H9 (cell line): ENCODE measurements at regions not wholly inside any gene's neighbourhood (a gene's known extent, or its start where the extent isn't known, plus 50 kb on each side); places are given as distances from the start of the nearest gene placed in this dataset.

ENCODE experiments used
- DNase-seq: peaks from one replicate; pipeline ENCODE4 v3.0.0-alpha.2; 2017
- H2AFZ ChIP-seq: one replicate; pipeline ENCODE4 v1.6.1; 2013; ENCODE audit warnings: mild to moderate bottlenecking, low read length, control low read depth, moderate library complexity
- H2AK5ac ChIP-seq: 2 replicates; pipeline ENCODE4 v1.6.1; 2013; ENCODE audit warnings: low read length, control low read depth, mixed read lengths; ENCODE audit not compliant: insufficient read length
- H2BK120ac ChIP-seq: one replicate; pipeline ENCODE4 v1.6.1; 2013; ENCODE audit warnings: low read depth, mild to moderate bottlenecking, low read length, control low read depth, inconsistent platforms; ENCODE audit not compliant: poor library complexity, severe bottlenecking
- H2BK12ac ChIP-seq: 2 replicates; pipeline ENCODE4 v1.6.1; 2013; ENCODE audit warnings: low read length, control low read depth, mixed read lengths, low read depth; ENCODE audit not compliant: insufficient read length
- H2BK15ac ChIP-seq: 2 replicates; pipeline ENCODE4 v1.6.1; 2013; ENCODE audit warnings: low read depth, low read length, control low read depth
- H2BK20ac ChIP-seq: one replicate; pipeline ENCODE4 v1.6.1; 2013; ENCODE audit warnings: low read depth, mild to moderate bottlenecking, low read length, control low read depth, inconsistent platforms; ENCODE audit not compliant: poor library complexity, severe bottlenecking
- H2BK5ac ChIP-seq: 2 replicates; pipeline ENCODE4 v1.6.1; 2013; ENCODE audit warnings: low read length, control low read depth, mixed read lengths; ENCODE audit not compliant: insufficient read length
- H3K14ac ChIP-seq: 2 replicates; pipeline ENCODE4 v1.6.1; 2013; ENCODE audit warnings: low read length, control low read depth; ENCODE audit not compliant: insufficient read depth
- H3K18ac ChIP-seq: 2 replicates; pipeline ENCODE4 v1.6.1; 2013; ENCODE audit warnings: low read depth, mild to moderate bottlenecking, mixed read lengths, low read length, control low read depth; ENCODE audit not compliant: insufficient read length
- H3K23ac ChIP-seq: 2 replicates; pipeline ENCODE4 v1.6.1; 2013; ENCODE audit warnings: low read length, control low read depth, mixed read lengths, low read depth; ENCODE audit not compliant: insufficient read length
- H3K23me2 ChIP-seq: 2 replicates; pipeline ENCODE4 v1.6.1; 2013; ENCODE audit warnings: low read depth, mild to moderate bottlenecking, mixed read lengths, low read length, control low read depth; ENCODE audit not compliant: insufficient read length, poor library complexity, severe bottlenecking
- H3K27ac ChIP-seq: 2 replicates; pipeline ENCODE4 v1.5.1; 2013; ENCODE audit warnings: low read length, control low read depth, mixed read lengths, low read depth; ENCODE audit not compliant: insufficient read length
- H3K27me3 ChIP-seq: 2 replicates; pipeline ENCODE4 v1.6.1; 2013; ENCODE audit warnings: low read length, control low read depth, inconsistent platforms; ENCODE audit not compliant: insufficient read depth
- H3K4ac ChIP-seq: 2 replicates; pipeline ENCODE4 v1.6.1; 2013; ENCODE audit warnings: low read depth, mild to moderate bottlenecking, control low read depth, inconsistent platforms, low read length, moderate library complexity
- H3K4me1 ChIP-seq: 2 replicates; pipeline ENCODE4 v1.6.1; 2013; ENCODE audit warnings: low read length, control low read depth, inconsistent platforms; ENCODE audit not compliant: insufficient read depth
- H3K4me2 ChIP-seq: 2 replicates; pipeline ENCODE4 v1.6.1; 2013; ENCODE audit warnings: low read length, control low read depth, mixed read lengths; ENCODE audit not compliant: insufficient read length, insufficient read depth
- H3K56ac ChIP-seq: 2 replicates; pipeline ENCODE4 v1.6.1; 2013; ENCODE audit warnings: low read depth, mild to moderate bottlenecking, mixed read lengths, low read length, control low read depth; ENCODE audit not compliant: insufficient read length
- H3K79me1 ChIP-seq: 2 replicates; pipeline ENCODE4 v1.6.1; 2013; ENCODE audit warnings: low read depth, mild to moderate bottlenecking, moderate library complexity, low read length, control low read depth, inconsistent platforms; ENCODE audit not compliant: insufficient read depth, poor library complexity, severe bottlenecking
- H3K79me2 ChIP-seq: 2 replicates; pipeline ENCODE4 v1.6.1; 2013; ENCODE audit warnings: low read length, control low read depth, inconsistent platforms; ENCODE audit not compliant: insufficient read depth
- H3K9ac ChIP-seq: 2 replicates; pipeline ENCODE4 v1.6.1; 2013; ENCODE audit warnings: low read length, control low read depth, mixed read lengths; ENCODE audit not compliant: insufficient read length; ENCODE audit errors: extremely low read depth
- H3K9me3 ChIP-seq: one replicate; pipeline ENCODE4 v1.6.1; 2013; ENCODE audit warnings: low read depth, low read length, inconsistent platforms; ENCODE audit not compliant: control insufficient read depth
- H3T11ph ChIP-seq: one replicate; pipeline ENCODE4 v1.6.1; 2013; ENCODE audit warnings: mild to moderate bottlenecking, low read length, control low read depth, inconsistent platforms
- H4K20me1 ChIP-seq: one replicate; pipeline ENCODE4 v1.6.1; 2013; ENCODE audit not compliant: control insufficient read depth, insufficient read length, insufficient read depth
- H4K5ac ChIP-seq: 2 replicates; pipeline ENCODE4 v1.6.1; 2013; ENCODE audit warnings: low read depth, mild to moderate bottlenecking, mixed read lengths, low read length, control low read depth; ENCODE audit not compliant: insufficient read length
- H4K8ac ChIP-seq: replicated peaks from 2 replicates; pipeline ENCODE4 v1.6.1; 2013; ENCODE audit warnings: low read length, control low read depth, mixed read lengths, low read depth; ENCODE audit not compliant: insufficient read length
- H4K91ac ChIP-seq: 2 replicates; pipeline ENCODE4 v1.6.1; 2013; ENCODE audit warnings: low read depth, mild to moderate bottlenecking, moderate library complexity, mixed read lengths, low read length, control low read depth; ENCODE audit not compliant: insufficient read length
- H3K27ac Mint-ChIP-seq, 3 experiments: 2 replicates in 2 of 3; 3 replicates in 1 of 3; pipeline ENCODE4 v1.8.0; 2020 to 2021; ENCODE audit warnings: mixed read lengths in 3 of 3, mild to moderate bottlenecking in 1 of 3, moderate library complexity in 1 of 3
- H3K27me3 Mint-ChIP-seq: 2 replicates; pipeline ENCODE4 v1.8.0; 2021; ENCODE audit warnings: low read depth, mild to moderate bottlenecking, moderate library complexity, mixed read lengths
- H3K36me3 Mint-ChIP-seq, 3 experiments: 2 replicates in 2 of 3; 3 replicates in 1 of 3; pipeline ENCODE4 v1.8.0; 2020 to 2021; ENCODE audit warnings: low read depth in 3 of 3, mixed read lengths in 3 of 3; ENCODE audit not compliant: insufficient read depth in 1 of 3
- H3K4me1 Mint-ChIP-seq, 2 experiments: 2 replicates each; pipeline ENCODE4 v1.8.0; 2020; ENCODE audit warnings: mixed read lengths in 2 of 2
- H3K4me3 Mint-ChIP-seq, 2 experiments: 2 replicates in 1 of 2; 3 replicates in 1 of 2; pipeline ENCODE4 v1.8.0; 2020 to 2021; ENCODE audit warnings: mild to moderate bottlenecking in 2 of 2, mixed read lengths in 2 of 2, moderate library complexity in 1 of 2
- H3K9me3 Mint-ChIP-seq, 2 experiments: 2 replicates in 1 of 2; 3 replicates in 1 of 2; pipeline ENCODE4 v1.8.0; 2020; ENCODE audit warnings: mild to moderate bottlenecking in 2 of 2, mixed read lengths in 2 of 2, moderate library complexity in 1 of 2
- CTCF ChIP-seq: fragments of 200-600 bp; sonication (generic); conservative IDR thresholded peaks from 3 replicates; pipeline ENCODE4 v1.8.0; 2021; ENCODE audit warnings: antibody characterized with exemption, mild to moderate bottlenecking
- WGBS: extraction: QIAGEN DNeasy Blood & Tissue Kit; methylation state at CpG from one replicate; pipeline ENCODE4 v1.1.7; 2013; ENCODE audit warnings: missing lambda C conversion rate, low lambda C conversion rate, mixed read lengths; ENCODE audit not compliant: insufficient read length; ENCODE audit errors: extremely low coverage; 5-methylcytosine and 5-hydroxymethylcytosine counted together

GRCh38 chr7:65477326-65477725, 103.7 kb downstream of the ZNF92 start:
- H2AFZ ChIP-seq: no peak overlapping the region

More at GRCh38 chr7:65477326-65477725, 103.7 kb downstream of the ZNF92 start:
- Histone ChIP-seq H4K91ac (no peak overlapping the region), H2AK5ac (no peak overlapping the region), H3K56ac (no peak overlapping the region), H2BK15ac (no peak overlapping the region), H3K14ac (no peak overlapping the region), H2BK20ac (no peak overlapping the region), H2BK5ac (no peak overlapping the region), H3K4me2 (no peak overlapping the region), H3K9ac (no peak overlapping the region), H3K27me3 (no peaks in the 10 kb centered on the region), H3K9me3 (no peaks in the 10 kb centered on the region), H3K18ac (no peak overlapping the region), H3K79me2 (no peaks in the 10 kb centered on the region), H2BK12ac (no peak overlapping the region), H3K27ac (no peak overlapping the region), H4K8ac (no peak overlapping the region), H3T11ph (no peak overlapping the region), H4K20me1 (no peaks in the 10 kb centered on the region), H3K23me2 (no peaks in the 10 kb centered on the region), H2BK120ac (no peak overlapping the region), H3K23ac (no peak overlapping the region), H4K5ac (no peak overlapping the region), H3K4me1 (no peaks in the 10 kb centered on the region; the same call in 1 of the 2 replicates), H3K4ac (no peak overlapping the region), H3K79me1 (no peaks in the 10 kb centered on the region)
- Mint-ChIP-seq H3K36me3 (peaks cover 7 to 13% (median 11%) of the 10 kb centered on the region in 3 experiments; a peak in 5 of 7 replicates), H3K27me3 (peaks cover 6% of the 10 kb centered on the region; the same call in 1 of the 2 replicates), H3K4me3 (peak overlapping the region in 1 of 2 experiments; percentile 3; a peak in 1 of 5 replicates), H3K27ac (peak overlapping the region in 1 of 3 experiments; percentile 1; a peak in 1 of 7 replicates), H3K4me1 (peaks cover 16 to 19% of the 10 kb centered on the region in 2 experiments), H3K9me3 (peaks cover 31 to 34% of the 10 kb centered on the region in 2 experiments)
- DNase-seq: peak; percentile 80
- WGBS: no CpG with 5 or more reads among the region's 6 CpGs
- TF ChIP-seq CTCF: peak; percentile 84
